BE2C (cell line): ENCODE measurements at regions not wholly inside any gene's neighbourhood (a gene's known extent, or its start where the extent isn't known, plus 50 kb on each side); places are given as distances from the start of the nearest gene placed in this dataset.
A peak's percentile ranks its signal among the peaks of the same experiment; 100 is the strongest.

ENCODE experiments used
- DNase-seq: peaks from one replicate; pipeline ENCODE4 v3.0.0-alpha.2; 2020
- H3K27me3 ChIP-seq: fragments of 250-450 bp; sonication (Bioruptor Pico); 2 replicates; pipeline ENCODE4 v1.5.1; 2020; ENCODE audit warnings: mild to moderate bottlenecking
- H3K36me3 ChIP-seq: fragments of 250-450 bp; sonication (Bioruptor Pico); 2 replicates; pipeline ENCODE4 v1.5.1; 2020; ENCODE audit warnings: mild to moderate bottlenecking
- H3K4me1 ChIP-seq: fragments of 250-450 bp; sonication (Bioruptor Pico); 2 replicates; pipeline ENCODE4 v1.5.1; 2020
- H3K4me3 ChIP-seq: 2 replicates; pipeline ENCODE4 v1.5.1; 2011; ENCODE audit warnings: low read depth, low read length
- H3K9me3 ChIP-seq: fragments of 250-450 bp; sonication (Bioruptor Pico); 2 replicates; pipeline ENCODE4 v1.5.1; 2020
- CTCF ChIP-seq: IDR thresholded peaks from 2 replicates; pipeline ENCODE4 v1.5.1; 2012; ENCODE audit warnings: mild to moderate bottlenecking, low read depth, low read length

GRCh38 chr7:130920122-130920521, 186.1 kb upstream of the KLF14 start:
- no peak for DNase-seq
- Histone ChIP-seq H3K36me3 (no peaks in the 10 kb centered on the region), H3K27me3 (no peaks in the 10 kb centered on the region), H3K4me3 (no peak overlapping the region), H3K9me3 (no peaks in the 10 kb centered on the region), H3K4me1 (peaks cover 3% of the 10 kb centered on the region; the same call in 1 of the 2 replicates)
- no peak for TF ChIP-seq CTCF

DNA sequence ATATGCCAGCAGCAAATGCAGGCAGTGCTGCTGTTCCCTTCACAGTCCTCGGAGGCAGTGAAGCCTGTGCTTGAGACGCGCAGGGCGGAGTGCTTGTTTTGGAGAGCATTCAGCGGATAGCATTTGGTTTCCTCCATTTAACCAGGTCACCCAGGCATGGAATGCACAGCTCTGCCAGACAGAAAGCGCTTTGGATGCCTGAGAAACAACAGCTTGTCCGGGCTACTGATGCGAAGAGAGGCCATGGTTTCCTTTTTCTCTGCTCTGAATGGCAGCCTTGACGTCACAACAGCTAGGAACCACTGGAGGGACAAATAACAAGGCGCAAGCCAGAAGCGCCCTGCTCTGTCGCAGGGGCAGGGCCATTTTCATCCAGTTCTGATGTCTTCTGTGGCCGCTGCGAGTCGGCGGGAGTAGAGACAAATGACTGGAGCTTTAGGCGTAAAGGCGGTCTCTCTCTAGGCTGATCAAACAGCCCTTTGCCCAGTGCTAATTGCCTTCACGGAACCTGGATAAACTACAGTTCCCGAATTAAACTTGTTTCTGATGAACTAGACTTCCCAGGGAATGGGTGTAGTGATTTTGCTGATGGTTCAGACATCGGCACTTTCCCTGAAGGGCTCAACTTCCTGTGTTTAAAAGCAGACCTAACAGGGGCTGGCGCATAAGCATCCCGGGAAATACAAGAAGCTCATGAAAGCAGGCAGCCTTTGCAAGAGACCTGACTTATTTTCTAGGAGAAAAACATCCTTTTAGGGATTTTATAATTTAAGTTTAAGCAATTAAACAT, 187.6 kb upstream of the KLF14 start:
- no peaks in the 10 kb centered on the region for H3K27me3 ChIP-seq
- H3K36me3 ChIP-seq, result no peaks in the 10 kb centered on the region
- H3K4me1 ChIP-seq, result peaks cover 3% of the 10 kb centered on the region; the same call in 1 of the 2 replicates
- no peak for TF ChIP-seq CTCF
- no peaks in the 10 kb centered on the region for H3K9me3 ChIP-seq
- H3K4me3 ChIP-seq, result peak overlapping the region; percentile 63
- peak; percentile 69 for DNase-seq

GRCh38 chr7:130922206-130923112, 188.5 kb upstream of the KLF14 start:
- Histone ChIP-seq H3K4me3 (peak overlapping the region; percentile 63), H3K4me1 (peaks cover 3% of the 10 kb centered on the region; the same call in 1 of the 2 replicates)

DNA sequence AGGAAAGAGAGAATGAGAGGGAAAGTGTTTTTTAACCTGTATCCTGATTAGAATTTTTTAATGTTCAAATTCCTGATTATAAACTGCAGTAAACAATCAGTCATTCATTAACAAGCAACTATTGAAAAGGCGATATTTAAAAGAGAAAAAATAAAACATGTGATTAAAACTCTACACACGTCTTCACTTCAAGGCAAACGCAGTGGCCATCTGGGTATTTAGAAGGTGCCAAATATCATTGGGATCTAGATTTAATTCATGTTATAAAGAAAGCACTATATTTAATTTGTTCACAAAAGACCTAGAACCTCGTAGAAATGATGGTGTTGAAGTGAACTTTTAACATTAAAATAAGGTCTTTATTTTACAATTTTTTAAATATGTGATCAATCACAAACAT, 189.4 kb upstream of the KLF14 start:
- TF ChIP-seq CTCF, result no peak
- Histone ChIP-seq H3K36me3 (no peaks in the 10 kb centered on the region), H3K9me3 (no peaks in the 10 kb centered on the region), H3K4me1 (peaks cover 3% of the 10 kb centered on the region; the same call in 1 of the 2 replicates), H3K27me3 (no peaks in the 10 kb centered on the region), H3K4me3 (no peak overlapping the region)
- DNase-seq, result no peak

More at GRCh38 chr7:130922206-130923112, 188.5 kb upstream of the KLF14 start:
- Histone ChIP-seq H3K36me3 (no peaks in the 10 kb centered on the region), H3K9me3 (no peaks in the 10 kb centered on the region), H3K27me3 (no peaks in the 10 kb centered on the region)
- TF ChIP-seq CTCF, result no peak
- no peak for DNase-seq

DNA sequence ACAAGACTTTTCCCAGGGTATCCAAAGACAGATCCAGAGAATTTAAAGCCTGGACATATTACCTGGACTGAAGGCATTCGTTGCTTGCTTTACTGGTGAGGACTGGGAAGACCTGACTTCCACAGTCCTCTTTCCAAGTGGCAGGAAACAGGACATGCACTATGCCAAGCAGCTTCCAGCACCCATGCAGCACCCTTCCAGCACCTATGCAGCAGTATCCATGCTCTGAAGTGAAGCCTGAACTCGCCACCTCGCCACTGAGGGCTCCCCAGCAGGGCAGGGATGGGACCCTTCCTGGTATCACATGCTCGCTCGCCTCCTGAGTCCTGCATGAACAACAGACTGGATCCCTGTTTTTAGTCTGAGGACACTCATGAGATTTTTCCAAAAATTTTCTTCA, 189.9 kb upstream of the KLF14 start:
- no peaks in the 10 kb centered on the region for H3K9me3 ChIP-seq
- no peak for DNase-seq
- no peak overlapping the region for H3K4me3 ChIP-seq
- H3K36me3 ChIP-seq, result no peaks in the 10 kb centered on the region
- no peak for TF ChIP-seq CTCF
- H3K27me3 ChIP-seq, result no peaks in the 10 kb centered on the region
- peaks cover 3% of the 10 kb centered on the region; the same call in 1 of the 2 replicates for H3K4me1 ChIP-seq
